ENCODE measurements at regions not wholly inside any gene's neighbourhood (a gene's known extent, or its start where the extent isn't known, plus 50 kb on each side); places are given as distances from the start of the nearest gene placed in this dataset.

DNA sequence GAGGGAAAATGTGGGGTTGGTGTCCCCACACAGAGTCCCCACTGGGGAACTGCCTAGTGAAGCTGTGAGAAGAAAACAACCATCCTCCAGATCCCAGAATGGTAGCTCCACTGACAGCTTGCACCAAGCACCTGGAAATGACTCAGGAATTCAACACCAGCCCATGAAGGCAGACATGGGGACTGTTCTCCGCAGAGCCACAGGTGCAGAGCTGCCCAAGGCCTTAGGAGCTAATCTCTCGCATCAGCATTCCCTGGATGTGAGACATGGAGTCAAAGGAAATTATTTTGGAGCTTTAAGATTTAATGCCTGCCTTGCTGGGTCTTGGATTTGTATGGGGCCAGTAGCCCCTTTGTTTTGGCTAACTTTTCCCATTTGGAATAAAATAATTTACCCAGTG is 367.9 kb downstream of the FAM133A start:
- TF ChIP-seq POLR2A (IDR thresholded peaks at IDR 0.05) (no peak), POLR2AphosphoS5 (IDR thresholded peaks at IDR 0.05) (no peak)
- TF ChIP-seq, protein P1, sequence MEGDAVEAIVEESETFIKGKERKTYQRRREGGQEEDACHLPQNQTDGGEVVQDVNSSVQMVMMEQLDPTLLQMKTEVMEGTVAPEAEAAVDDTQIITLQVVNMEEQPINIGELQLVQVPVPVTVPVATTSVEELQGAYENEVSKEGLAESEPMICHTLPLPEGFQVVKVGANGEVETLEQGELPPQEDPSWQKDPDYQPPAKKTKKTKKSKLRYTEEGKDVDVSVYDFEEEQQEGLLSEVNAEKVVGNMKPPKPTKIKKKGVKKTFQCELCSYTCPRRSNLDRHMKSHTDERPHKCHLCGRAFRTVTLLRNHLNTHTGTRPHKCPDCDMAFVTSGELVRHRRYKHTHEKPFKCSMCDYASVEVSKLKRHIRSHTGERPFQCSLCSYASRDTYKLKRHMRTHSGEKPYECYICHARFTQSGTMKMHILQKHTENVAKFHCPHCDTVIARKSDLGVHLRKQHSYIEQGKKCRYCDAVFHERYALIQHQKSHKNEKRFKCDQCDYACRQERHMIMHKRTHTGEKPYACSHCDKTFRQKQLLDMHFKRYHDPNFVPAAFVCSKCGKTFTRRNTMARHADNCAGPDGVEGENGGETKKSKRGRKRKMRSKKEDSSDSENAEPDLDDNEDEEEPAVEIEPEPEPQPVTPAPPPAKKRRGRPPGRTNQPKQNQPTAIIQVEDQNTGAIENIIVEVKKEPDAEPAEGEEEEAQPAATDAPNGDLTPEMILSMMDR (IDR thresholded peaks at IDR 0.05): no peak
- intact Hi-C loops (cut with DNase I; ENCODE audit: low total_unique reads): no loop called here
- Histone ChIP-seq H3K27me3 (peaks cover 0 to 17% of the 10 kb centered on the region in 2 donors), H3K36me3 (no peaks in the 10 kb centered on the region), H3K4me3 (no peak overlapping the region), H3K9me3 (no peaks in the 10 kb centered on the region), H3K27ac (no peak overlapping the region), H3K4me1 (no peaks in the 10 kb centered on the region)
- DNase-seq (ENCODE audit: low spot score in 2 of 2): no peak

DNA sequence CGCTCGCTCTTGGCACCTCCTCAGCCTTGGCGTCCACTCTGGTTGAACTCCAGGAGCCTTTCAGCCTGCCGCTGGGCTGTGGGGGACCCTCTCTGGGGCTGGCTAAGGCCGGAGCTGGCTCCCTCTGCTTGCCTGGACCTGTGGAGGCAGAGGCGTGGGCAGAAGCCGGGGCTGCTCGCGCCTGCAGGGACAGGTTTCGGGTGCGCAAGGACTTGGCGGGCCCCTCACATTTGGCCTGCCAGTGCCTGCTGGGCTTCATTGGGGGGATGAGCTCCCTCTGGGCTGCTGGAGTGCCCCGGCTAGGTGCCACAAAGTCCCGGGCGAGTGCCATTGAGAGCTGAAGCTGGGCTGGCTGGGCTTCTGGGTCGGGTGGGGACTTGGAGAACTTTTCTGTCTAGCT is 371.7 kb downstream of the FAM133A start:
- intact Hi-C loops (cut with DNase I; ENCODE audit: low total_unique reads): no loop called here
- H3K4me3 ChIP-seq: no peak overlapping the region
- no peaks in the 10 kb centered on the region for H3K9me3 ChIP-seq
- no peak for DNase-seq (ENCODE audit: low spot score in 2 of 2)
- no peak for TF ChIP-seq POLR2A (IDR thresholded peaks at IDR 0.05)
- TF ChIP-seq, protein P1 (IDR thresholded peaks at IDR 0.05): no peak
- TF ChIP-seq POLR2AphosphoS5 (IDR thresholded peaks at IDR 0.05): no peak
- H3K4me1 ChIP-seq: no peaks in the 10 kb centered on the region
- peaks cover 0 to 21% of the 10 kb centered on the region in 2 donors for H3K27me3 ChIP-seq
- H3K36me3 ChIP-seq: no peaks in the 10 kb centered on the region
- H3K27ac ChIP-seq: no peak overlapping the region

DNA sequence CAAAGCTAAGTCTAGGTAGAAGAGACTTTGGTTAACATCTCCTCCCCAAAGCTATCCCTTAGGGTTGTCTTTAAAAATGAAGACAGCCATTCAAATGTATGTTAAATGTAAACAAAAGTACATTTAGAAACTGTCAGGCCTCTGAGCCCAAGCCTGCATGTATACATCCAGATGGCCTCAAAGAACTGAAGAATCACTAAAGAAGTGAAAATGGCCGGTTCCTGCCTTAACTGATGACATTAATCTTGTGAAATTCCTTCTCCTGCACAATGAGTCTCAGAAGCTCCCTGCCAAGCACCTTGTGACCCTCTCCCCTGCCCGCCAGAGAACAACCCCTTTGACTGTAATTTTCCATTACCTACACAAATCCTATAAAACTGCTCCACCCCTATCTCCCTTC is 377.9 kb downstream of the FAM133A start:
- Histone ChIP-seq H3K27ac (no peak overlapping the region), H3K4me1 (no peaks in the 10 kb centered on the region), H3K36me3 (no peaks in the 10 kb centered on the region), H3K4me3 (no peak overlapping the region), H3K27me3 (peaks cover 0 to 16% of the 10 kb centered on the region in 2 donors), H3K9me3 (no peaks in the 10 kb centered on the region)
- DNase-seq (ENCODE audit: low spot score in 2 of 2): no peak
- intact Hi-C loops (cut with DNase I; ENCODE audit: low total_unique reads): no loop called here
- TF ChIP-seq POLR2AphosphoS5 (IDR thresholded peaks at IDR 0.05): no peak
- TF ChIP-seq, protein P1 (IDR thresholded peaks at IDR 0.05): no peak
- TF ChIP-seq POLR2A (IDR thresholded peaks at IDR 0.05): no peak

DNA sequence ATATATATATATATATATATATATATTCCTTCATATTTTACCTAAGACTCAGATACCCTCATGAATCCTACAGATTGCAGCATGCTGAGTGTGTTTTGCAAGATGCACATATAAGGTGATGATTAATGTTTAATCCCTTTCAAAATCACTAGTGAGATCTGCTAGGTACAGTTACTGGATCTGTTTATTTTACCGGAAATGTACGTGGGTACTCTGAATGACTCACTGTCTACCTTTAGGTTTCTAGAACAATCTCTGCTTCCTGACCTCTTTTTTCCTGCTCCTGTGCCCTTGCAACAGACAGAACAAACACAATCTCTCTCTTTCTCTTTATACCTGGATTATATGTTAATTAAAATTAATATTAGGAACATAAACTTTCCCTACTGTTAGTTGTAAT is 379.6 kb downstream of the FAM133A start:
- no peak for DNase-seq (ENCODE audit: low spot score in 2 of 2)
- intact Hi-C loops (cut with DNase I; ENCODE audit: low total_unique reads): no loop called here
- H3K4me1 ChIP-seq: no peaks in the 10 kb centered on the region
- no peaks in the 10 kb centered on the region for H3K36me3 ChIP-seq
- no peak overlapping the region for H3K4me3 ChIP-seq
- TF ChIP-seq POLR2AphosphoS5 (IDR thresholded peaks at IDR 0.05) (no peak), POLR2A (IDR thresholded peaks at IDR 0.05) (no peak)
- TF ChIP-seq, protein P1 (IDR thresholded peaks at IDR 0.05): no peak
- H3K27ac ChIP-seq: no peak overlapping the region
- H3K27me3 ChIP-seq: peaks cover 0 to 16% of the 10 kb centered on the region in 2 donors
- H3K9me3 ChIP-seq: no peaks in the 10 kb centered on the region

DNA sequence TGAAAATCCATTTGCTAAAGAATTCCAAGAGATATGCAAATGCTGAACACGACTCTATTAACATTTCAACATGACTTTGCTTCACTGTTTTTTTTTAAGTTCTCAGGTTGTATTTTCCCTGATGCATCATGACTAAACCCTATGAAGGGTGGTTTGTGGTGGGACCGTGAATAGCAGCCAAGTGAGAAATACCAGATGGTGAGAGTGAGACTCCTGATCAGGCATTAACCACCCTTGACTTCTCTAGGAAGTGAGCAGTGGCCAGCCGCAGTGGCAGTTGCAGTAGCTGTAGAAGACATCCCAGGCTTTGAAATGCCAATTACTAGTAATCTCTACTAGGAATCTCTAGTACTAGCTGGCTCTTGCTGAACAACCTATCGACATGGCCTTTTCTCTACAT is 383.4 kb downstream of the FAM133A start:
- Histone ChIP-seq H3K36me3 (no peaks in the 10 kb centered on the region), H3K4me3 (no peak overlapping the region), H3K9me3 (no peaks in the 10 kb centered on the region), H3K4me1 (no peaks in the 10 kb centered on the region), H3K27ac (no peak overlapping the region), H3K27me3 (peaks cover 0 to 34% of the 10 kb centered on the region in 2 donors)
- DNase-seq (ENCODE audit: low spot score in 2 of 2): no peak
- TF ChIP-seq POLR2AphosphoS5 (IDR thresholded peaks at IDR 0.05): no peak
- TF ChIP-seq, protein P1 (IDR thresholded peaks at IDR 0.05): no peak
- no peak for TF ChIP-seq POLR2A (IDR thresholded peaks at IDR 0.05)
- intact Hi-C loops (cut with DNase I; ENCODE audit: low total_unique reads): no loop called here
